Spinal cord (tissue), 9 donors: ENCODE measurements at regions not wholly inside any gene's neighbourhood (a gene's known extent, or its start where the extent isn't known, plus 50 kb on each side); places are given as distances from the start of the nearest gene placed in this dataset.

Experiments used
- DNase-seq, 6 donors: peaks; one replicate each; pipeline versions ENCODE4 v3.0.0 to v3.0.0-alpha.2; 2013 to 2015; ENCODE audit warnings: low spot score in 6 of 6, low read depth in 4 of 6
- H3K27ac ChIP-seq: one replicate; pipeline ENCODE4 v1.5.1; 2013; ENCODE audit warnings: low read depth, low read length, control low read depth
- H3K27me3 ChIP-seq: one replicate; pipeline ENCODE4 v1.6.1; 2013; ENCODE audit warnings: low read length; ENCODE audit not compliant: control insufficient read depth, insufficient read depth
- H3K36me3 ChIP-seq: one replicate; pipeline ENCODE4 v1.6.1; 2013; ENCODE audit warnings: low read length; ENCODE audit not compliant: control insufficient read depth, insufficient read depth
- H3K4me1 ChIP-seq: one replicate; pipeline ENCODE4 v1.6.1; 2013; ENCODE audit warnings: low read length; ENCODE audit not compliant: control insufficient read depth, insufficient read depth
- H3K4me3 ChIP-seq: one replicate; pipeline ENCODE4 v1.5.1; 2013; ENCODE audit warnings: low read depth, low read length, control low read depth
- H3K9me3 ChIP-seq: one replicate; pipeline ENCODE4 v1.6.1; 2013; ENCODE audit warnings: low read length; ENCODE audit not compliant: control insufficient read depth, insufficient read depth
- WGBS: methylation state at CpG from one replicate; pipeline ENCODE4 v1.1.5; 2013; ENCODE audit warnings: missing lambda C conversion rate; ENCODE audit not compliant: insufficient coverage; 5-methylcytosine and 5-hydroxymethylcytosine counted together
- donor health status: healthy.

DNA sequence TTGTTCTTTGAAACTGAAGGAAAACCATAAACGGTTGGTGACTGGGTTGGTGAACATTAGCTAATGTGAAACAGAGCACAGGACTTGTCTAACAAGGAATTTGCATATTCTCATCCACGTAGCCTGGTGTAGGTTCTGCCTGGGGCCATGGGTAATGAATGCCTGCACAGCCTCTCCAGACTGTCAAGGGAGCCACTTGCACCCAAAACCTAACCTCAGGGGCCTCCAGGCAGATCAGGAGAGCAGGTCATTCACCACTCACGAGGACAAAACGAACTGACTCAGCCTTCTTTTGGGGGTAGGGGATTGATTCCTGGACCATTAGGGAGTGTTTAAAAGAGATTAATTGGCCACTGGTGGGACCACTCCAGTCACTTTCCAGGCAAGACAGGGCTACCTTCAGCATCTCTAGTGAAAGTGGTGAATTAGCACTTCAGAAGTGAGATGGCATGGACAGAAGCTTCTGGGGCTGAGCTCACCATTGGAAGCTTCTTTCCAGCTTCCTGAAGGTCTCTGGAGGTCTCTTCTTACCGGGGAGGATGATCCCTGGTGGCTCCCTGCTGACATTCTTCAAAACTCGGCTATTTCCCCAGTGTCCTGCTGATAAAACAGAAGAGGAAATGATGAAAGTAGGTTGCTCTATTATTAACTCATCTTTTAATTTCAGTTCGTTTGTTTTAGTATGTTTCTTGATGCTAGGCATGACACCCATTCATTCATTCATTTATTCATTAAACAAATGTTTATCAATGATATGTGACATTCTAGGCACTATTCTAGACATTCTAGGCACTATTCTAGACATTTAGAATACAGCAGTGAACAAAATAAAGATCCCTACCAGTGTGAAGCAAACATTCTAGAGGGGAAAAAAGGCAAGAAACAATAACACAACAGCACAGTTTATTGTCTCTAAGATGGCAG is 104.5 kb upstream of the LNX1 start:
- H3K4me1 ChIP-seq = no peaks in the 10 kb centered on the region
- no peak overlapping the region for H3K27ac ChIP-seq
- no peaks in the 10 kb centered on the region for H3K27me3 ChIP-seq
- WGBS = 83% methylated on average over 1 of the region's 7 CpGs
- DNase-seq = no peak
- H3K36me3 ChIP-seq = no peaks in the 10 kb centered on the region
- no peak overlapping the region for H3K4me3 ChIP-seq
- peaks cover 2% of the 10 kb centered on the region for H3K9me3 ChIP-seq

GRCh38 chr4:53694666-53695065 is 103.4 kb upstream of the LNX1 start:
- Histone ChIP-seq H3K27me3 (no peaks in the 10 kb centered on the region), H3K9me3 (peaks cover 2% of the 10 kb centered on the region), H3K4me1 (no peaks in the 10 kb centered on the region), H3K27ac (no peak overlapping the region), H3K36me3 (no peaks in the 10 kb centered on the region), H3K4me3 (no peak overlapping the region)
- DNase-seq = no peak
- WGBS = no CpG with 5 or more reads among the region's 2 CpGs

GRCh38 chr4:53693909-53694308 is 102.6 kb upstream of the LNX1 start:
- Histone ChIP-seq H3K4me1 (no peaks in the 10 kb centered on the region), H3K27me3 (no peaks in the 10 kb centered on the region), H3K27ac (no peak overlapping the region), H3K9me3 (peaks cover 2% of the 10 kb centered on the region), H3K36me3 (no peaks in the 10 kb centered on the region), H3K4me3 (no peak overlapping the region)
- WGBS = 89% methylated on average over 4 of the region's 5 CpGs
- DNase-seq = no peak

- no peak overlapping the region for H3K27ac ChIP-seq
- 63% methylated on average over 2 of the region's 4 CpGs for WGBS
- no peaks in the 10 kb centered on the region for H3K27me3 ChIP-seq
- H3K36me3 ChIP-seq = no peaks in the 10 kb centered on the region
- no peak overlapping the region for H3K4me3 ChIP-seq
- H3K4me1 ChIP-seq = no peaks in the 10 kb centered on the region
- peaks cover 2% of the 10 kb centered on the region for H3K9me3 ChIP-seq
- no peak for DNase-seq
These were observed 102.1 kb upstream of the LNX1 start for GRCh38 chr4:53693408-53693807.

DNA sequence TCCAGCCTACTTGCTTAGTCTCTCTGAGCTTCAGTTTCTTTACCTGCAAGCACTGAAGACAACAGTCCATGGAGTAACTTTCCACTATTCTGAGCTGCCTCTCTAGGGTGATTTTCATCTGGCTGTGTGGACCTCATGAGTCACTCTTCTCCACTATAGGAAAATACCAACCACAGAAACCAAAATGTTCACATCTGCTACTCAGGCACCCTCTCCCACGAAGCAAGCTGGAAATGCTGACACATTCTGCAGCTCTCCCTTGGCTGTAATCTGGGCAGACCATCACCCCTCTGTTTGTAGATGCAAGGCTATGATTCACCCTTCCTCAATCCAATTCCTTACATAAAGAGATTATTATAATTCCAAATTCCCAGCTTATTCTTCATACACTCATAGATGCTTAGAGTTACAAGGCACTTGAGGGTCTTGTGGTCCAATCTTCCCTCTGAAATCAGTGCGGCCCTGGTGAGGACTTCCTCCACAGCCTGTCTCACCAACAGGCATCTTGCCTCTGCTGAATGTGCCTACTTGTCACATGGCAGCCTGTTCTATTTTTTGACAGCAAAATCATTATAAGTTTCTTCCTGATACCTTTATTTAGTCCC is 97.0 kb upstream of the LNX1 start:
- no peaks in the 10 kb centered on the region for H3K4me1 ChIP-seq
- no peak overlapping the region for H3K4me3 ChIP-seq
- 90% methylated on average over 2 of the region's 2 CpGs for WGBS
- H3K9me3 ChIP-seq = peaks cover 2% of the 10 kb centered on the region
- DNase-seq = no peak
- no peak overlapping the region for H3K27ac ChIP-seq
- H3K36me3 ChIP-seq = no peaks in the 10 kb centered on the region
- no peaks in the 10 kb centered on the region for H3K27me3 ChIP-seq

DNA sequence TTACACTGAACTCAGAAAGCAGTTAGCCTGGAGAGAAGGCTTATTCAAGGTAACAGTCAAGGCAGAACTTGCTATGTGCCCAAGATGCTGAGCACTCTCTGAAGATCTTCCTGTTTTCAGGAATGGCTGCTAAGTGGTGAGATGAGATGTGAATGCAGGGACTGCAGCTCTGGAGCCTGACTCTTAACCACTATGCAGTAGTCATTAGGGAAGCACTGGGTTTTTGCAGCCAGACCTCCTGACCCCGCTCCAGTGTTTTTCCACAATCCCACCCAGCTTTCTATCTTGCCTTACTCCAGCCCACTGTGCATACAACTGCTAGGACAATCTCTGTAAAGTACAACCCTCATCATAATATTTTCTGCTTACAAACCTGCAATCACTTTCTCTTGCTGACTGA is 95.2 kb upstream of the LNX1 start:
- WGBS = 86% methylated on average over 1 of the region's 1 CpG
- Histone ChIP-seq H3K4me1 (no peaks in the 10 kb centered on the region), H3K9me3 (peaks cover 2% of the 10 kb centered on the region), H3K4me3 (no peak overlapping the region), H3K36me3 (no peaks in the 10 kb centered on the region), H3K27ac (no peak overlapping the region), H3K27me3 (no peaks in the 10 kb centered on the region)
- DNase-seq = no peak

- H3K36me3 ChIP-seq = no peaks in the 10 kb centered on the region
- no peak for DNase-seq
- H3K9me3 ChIP-seq = no peaks in the 10 kb centered on the region
- H3K27me3 ChIP-seq = no peaks in the 10 kb centered on the region
- no peak overlapping the region for H3K4me3 ChIP-seq
- no peaks in the 10 kb centered on the region for H3K4me1 ChIP-seq
- WGBS = 38% methylated on average over 4 of the region's 6 CpGs
- no peak overlapping the region for H3K27ac ChIP-seq
These were observed 93.1 kb upstream of the LNX1 start for GRCh38 chr4:53684136-53685130.

DNA sequence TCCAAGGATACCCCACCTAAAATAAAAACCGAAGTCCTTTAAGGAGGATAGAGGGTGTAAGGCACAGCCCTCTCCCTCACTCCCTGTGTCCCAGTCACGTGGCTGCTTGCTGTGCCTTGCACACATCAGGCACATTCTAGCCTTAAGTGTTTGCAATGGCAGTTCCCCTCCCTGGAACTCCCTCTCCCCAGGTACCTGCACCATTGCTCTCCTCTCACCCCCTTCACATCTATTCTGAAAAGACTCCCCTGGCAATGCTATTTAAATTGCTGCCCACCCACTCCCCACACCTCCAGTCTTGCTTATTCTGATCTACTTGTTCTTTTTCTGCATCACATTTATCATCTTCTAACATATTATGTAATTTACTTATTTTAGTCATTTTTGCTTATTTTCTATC is 91.6 kb upstream of the LNX1 start:
- Histone ChIP-seq H3K9me3 (no peaks in the 10 kb centered on the region), H3K4me1 (no peaks in the 10 kb centered on the region), H3K27me3 (no peaks in the 10 kb centered on the region), H3K4me3 (no peak overlapping the region), H3K36me3 (no peaks in the 10 kb centered on the region), H3K27ac (no peak overlapping the region)
- 56% methylated on average over 1 of the region's 2 CpGs for WGBS
- DNase-seq = no peak

GRCh38 chr4:53682196-53682595 is 90.9 kb upstream of the LNX1 start:
- Histone ChIP-seq H3K27me3 (no peaks in the 10 kb centered on the region), H3K9me3 (no peaks in the 10 kb centered on the region), H3K27ac (no peak overlapping the region), H3K4me1 (no peaks in the 10 kb centered on the region), H3K4me3 (no peak overlapping the region), H3K36me3 (no peaks in the 10 kb centered on the region)
- no CpG with 5 or more reads among the region's 1 CpG for WGBS
- no peak for DNase-seq
